ENCODE measurements at regions not wholly inside any gene's neighbourhood (a gene's known extent, or its start where the extent isn't known, plus 50 kb on each side); places are given as distances from the start of the nearest gene placed in this dataset.

DNA sequence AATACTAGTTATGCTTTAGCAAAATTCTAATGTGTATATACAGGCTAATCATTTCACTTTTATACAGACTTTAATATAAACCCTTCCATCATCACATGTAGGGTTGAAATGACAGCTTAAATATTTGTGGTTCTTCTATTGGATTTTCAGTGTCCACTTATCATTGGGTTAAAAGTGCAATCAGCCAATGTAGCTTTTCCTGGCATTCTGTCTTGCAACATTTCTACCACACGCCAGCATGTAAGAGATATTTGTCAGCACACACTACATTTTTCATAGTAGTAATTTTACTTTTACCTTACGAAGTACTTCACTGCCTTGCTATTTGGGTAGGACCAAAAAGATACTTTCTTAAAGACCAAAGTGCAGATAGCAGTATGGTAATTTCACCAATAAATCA, 252.0 kb downstream of the TBX18 start:
- H3K36me3 ChIP-seq (ENCODE audit: insufficient read depth, low read length, poor library complexity, severe bottlenecking) = no peaks in the 10 kb centered on the region
- no TSS peak for BruUV-seq (replicated peaks)
- intact Hi-C loops (cut with micrococcal nuclease; ENCODE audit: unreplicated experiment) = no loop called here
- H3K9me3 ChIP-seq (ENCODE audit: low read depth, low read length, poor library complexity, severe bottlenecking) = no peaks in the 10 kb centered on the region
- no peak for DNase-seq (ENCODE audit: low spot score)
- no peaks in the 10 kb centered on the region for H3K27me3 ChIP-seq (replicated peaks; ENCODE audit: insufficient read depth, low read depth, low read length, poor library complexity)
- no peak overlapping the region for H3K27ac ChIP-seq (ENCODE audit: low read depth, low read length, poor library complexity, severe bottlenecking)
- H3K4me1 ChIP-seq (ENCODE audit: insufficient read depth, low read length, poor library complexity, severe bottlenecking) = no peaks in the 10 kb centered on the region
- no peak for TF ChIP-seq EZH2 (IDR thresholded peaks at IDR 0.05; ENCODE audit: borderline replicate concordance, low read depth, low read length, poor library complexity, severe bottlenecking)
- no peak for TF ChIP-seq CTCF (conservative IDR thresholded peaks at IDR 0.05; ENCODE audit: low read depth, low read length)
- H3K4me3 ChIP-seq (ENCODE audit: low read depth, low read length, poor library complexity, severe bottlenecking) = no peak overlapping the region
- ChIA-PET POLR2A (ENCODE audit: low non-redundant PET) (no interaction called here), CTCF (no interaction called here)

GRCh38 chr6:84511929-84512328, 252.5 kb downstream of the TBX18 start:
- ChIA-PET POLR2A (ENCODE audit: low non-redundant PET) (no interaction called here), CTCF (no interaction called here)
- no peaks in the 10 kb centered on the region for H3K4me1 ChIP-seq (ENCODE audit: insufficient read depth, low read length, poor library complexity, severe bottlenecking)
- no peak overlapping the region for H3K4me3 ChIP-seq (ENCODE audit: low read depth, low read length, poor library complexity, severe bottlenecking)
- H3K27me3 ChIP-seq (replicated peaks; ENCODE audit: insufficient read depth, low read depth, low read length, poor library complexity) = no peaks in the 10 kb centered on the region
- no peaks in the 10 kb centered on the region for H3K9me3 ChIP-seq (ENCODE audit: low read depth, low read length, poor library complexity, severe bottlenecking)
- BruUV-seq (replicated peaks) = no TSS peak
- DNase-seq (ENCODE audit: low spot score) = no peak
- intact Hi-C loops (cut with micrococcal nuclease; ENCODE audit: unreplicated experiment) = no loop called here
- TF ChIP-seq EZH2 (IDR thresholded peaks at IDR 0.05; ENCODE audit: borderline replicate concordance, low read depth, low read length, poor library complexity, severe bottlenecking) = no peak
- no peak for TF ChIP-seq CTCF (conservative IDR thresholded peaks at IDR 0.05; ENCODE audit: low read depth, low read length)
- H3K27ac ChIP-seq (ENCODE audit: low read depth, low read length, poor library complexity, severe bottlenecking) = no peak overlapping the region
- H3K36me3 ChIP-seq (ENCODE audit: insufficient read depth, low read length, poor library complexity, severe bottlenecking) = no peaks in the 10 kb centered on the region

- intact Hi-C loops (cut with micrococcal nuclease; ENCODE audit: unreplicated experiment) = no loop called here
- POLR2A ChIA-PET (ENCODE audit: low non-redundant PET) = no interaction called here
- no TSS peak for BruUV-seq (replicated peaks)
- Histone ChIP-seq H3K27me3 (replicated peaks; ENCODE audit: insufficient read depth, low read depth, low read length, poor library complexity) (no peaks in the 10 kb centered on the region), H3K4me1 (ENCODE audit: insufficient read depth, low read length, poor library complexity, severe bottlenecking) (no peaks in the 10 kb centered on the region), H3K36me3 (ENCODE audit: insufficient read depth, low read length, poor library complexity, severe bottlenecking) (no peaks in the 10 kb centered on the region), H3K27ac (ENCODE audit: low read depth, low read length, poor library complexity, severe bottlenecking) (no peak overlapping the region), H3K9me3 (ENCODE audit: low read depth, low read length, poor library complexity, severe bottlenecking) (no peaks in the 10 kb centered on the region), H3K4me3 (ENCODE audit: low read depth, low read length, poor library complexity, severe bottlenecking) (no peak overlapping the region)
- CTCF ChIA-PET = no interaction called here
- TF ChIP-seq CTCF (conservative IDR thresholded peaks at IDR 0.05; ENCODE audit: low read depth, low read length) = no peak
- TF ChIP-seq EZH2 (IDR thresholded peaks at IDR 0.05; ENCODE audit: borderline replicate concordance, low read depth, low read length, poor library complexity, severe bottlenecking) = no peak
- DNase-seq (ENCODE audit: low spot score) = no peak
Observed at GRCh38 chr6:84508981-84509380, 255.4 kb downstream of the TBX18 start.

Measured in A673 (cell line).